OCI-LY7 (cell line): ENCODE measurements at regions not wholly inside any gene's neighbourhood (a gene's known extent, or its start where the extent isn't known, plus 50 kb on each side); places are given as distances from the start of the nearest gene placed in this dataset.

Experiments used
- CTCF ChIP-seq: fragments of 200-600 bp; sonication (generic); conservative IDR thresholded peaks from 2 replicates; pipeline ENCODE4 v1.5.1; 2014; ENCODE audit warnings: mild to moderate bottlenecking, antibody characterized with exemption, low read length, moderate library complexity, mixed read lengths
- EZH2phosphoT487 ChIP-seq: fragments of 200-600 bp; sonication (generic); IDR thresholded peaks from 2 replicates; pipeline ENCODE4 v1.6.1; 2018; ENCODE audit warnings: low read depth, borderline replicate concordance, mild to moderate bottlenecking, mixed run types, antibody characterized with exemption, low read length, moderate library complexity, mixed read lengths

GRCh38 chrX:42107495-42108488 is 184.4 kb upstream of the CASK start:
- TF ChIP-seq CTCF, result no peak
- no peak for TF ChIP-seq EZH2phosphoT487
